ENCODE measurements at regions not wholly inside any gene's neighbourhood (a gene's known extent, or its start where the extent isn't known, plus 50 kb on each side); places are given as distances from the start of the nearest gene placed in this dataset.

DNA sequence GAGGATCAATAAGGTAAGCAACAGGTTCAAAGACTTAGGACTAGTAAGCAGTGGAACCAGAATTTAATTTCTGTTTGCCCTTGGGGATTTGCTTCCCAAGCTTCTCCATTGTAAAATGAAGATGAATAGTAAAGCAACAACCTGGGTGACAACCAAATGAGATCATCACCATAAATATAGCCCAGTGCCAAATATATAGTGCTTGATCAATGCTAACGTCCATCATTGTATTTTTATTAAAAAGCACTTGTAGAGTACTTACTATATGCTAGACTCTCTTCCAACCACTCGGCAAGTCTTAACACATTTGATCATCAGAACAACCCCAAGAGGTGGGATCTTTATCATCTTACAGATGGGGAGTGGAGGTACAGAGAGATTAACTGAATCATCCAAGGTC lies 51.5 kb upstream of the NMNAT3 start:
- DNase-seq, result no peak

DNA sequence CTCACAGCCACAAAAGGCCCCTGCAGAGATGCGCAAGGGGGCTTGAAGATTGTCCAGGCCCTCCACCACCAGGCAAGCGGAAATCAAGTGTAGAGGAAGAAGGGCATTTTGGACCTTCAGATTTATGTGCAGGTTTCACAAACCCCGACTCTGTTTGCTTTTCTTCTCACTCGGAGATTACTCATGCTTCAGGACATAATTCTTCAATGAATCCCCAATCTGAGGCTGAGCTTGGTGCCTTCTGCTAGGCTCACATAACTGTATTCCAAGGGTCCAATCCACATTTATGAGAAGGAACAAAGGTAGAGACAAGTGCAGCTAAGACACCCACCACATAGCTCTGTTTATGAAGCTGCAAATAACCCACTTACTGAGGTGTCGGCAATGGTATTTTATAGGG lies 50.6 kb upstream of the NMNAT3 start:
- DNase-seq, result no peak

Data from NCI-H1092 treated with DMSO at 0.1 percent for 48 hours (cell line).